M059J (cell line): ENCODE measurements at regions not wholly inside any gene's neighbourhood (a gene's known extent, or its start where the extent isn't known, plus 50 kb on each side); places are given as distances from the start of the nearest gene placed in this dataset.
"Not testable (repeated sequence)": the region's sequence is repeated elsewhere in the genome, so short reads cannot be mapped to it uniquely, and the experiment has no call there.

Experiments used
- DNase-seq: peaks from one replicate; pipeline ENCODE4 v3.0.0-alpha.2; 2012; ENCODE audit warnings: low read depth

DNA sequence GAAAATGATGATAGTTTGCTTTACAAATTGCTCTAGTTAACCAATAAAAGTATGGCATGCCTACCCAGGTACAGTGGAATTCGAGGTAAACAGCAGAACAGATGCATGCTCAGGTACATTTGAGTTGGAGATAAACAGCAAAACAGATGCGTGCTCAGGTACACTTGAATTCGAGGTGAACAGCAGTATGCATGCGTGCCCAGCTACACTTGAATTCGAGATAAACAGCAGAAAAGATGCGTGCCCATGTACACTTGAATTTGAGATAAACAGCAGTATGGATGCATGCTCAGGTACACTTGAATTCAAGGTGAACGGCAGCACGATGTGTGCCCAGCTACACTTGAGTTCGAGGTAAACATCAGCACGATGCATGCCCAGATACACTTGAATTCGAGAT lies 155.2 kb upstream of the TPTE start:
- DNase-seq = not testable (repeated sequence)

DNA sequence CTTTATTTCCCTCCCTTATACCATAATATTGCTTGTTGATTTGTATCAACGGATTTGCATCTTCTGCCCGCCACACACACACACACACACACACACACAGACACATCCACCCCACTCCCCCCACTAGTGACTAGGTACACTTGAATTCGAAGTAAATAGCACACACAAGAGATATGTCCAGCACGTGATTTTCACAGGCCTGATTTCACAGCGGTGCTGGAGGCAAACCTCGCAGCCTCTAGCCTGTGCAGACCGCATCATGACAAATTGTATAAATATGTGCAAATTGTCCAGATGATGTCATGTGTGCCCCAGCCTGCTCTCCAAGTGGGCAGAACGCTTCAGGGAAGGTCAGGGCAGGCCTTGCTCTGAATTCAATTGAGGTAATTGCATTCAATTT lies 153.8 kb upstream of the TPTE start:
- not testable (repeated sequence) for DNase-seq

DNA sequence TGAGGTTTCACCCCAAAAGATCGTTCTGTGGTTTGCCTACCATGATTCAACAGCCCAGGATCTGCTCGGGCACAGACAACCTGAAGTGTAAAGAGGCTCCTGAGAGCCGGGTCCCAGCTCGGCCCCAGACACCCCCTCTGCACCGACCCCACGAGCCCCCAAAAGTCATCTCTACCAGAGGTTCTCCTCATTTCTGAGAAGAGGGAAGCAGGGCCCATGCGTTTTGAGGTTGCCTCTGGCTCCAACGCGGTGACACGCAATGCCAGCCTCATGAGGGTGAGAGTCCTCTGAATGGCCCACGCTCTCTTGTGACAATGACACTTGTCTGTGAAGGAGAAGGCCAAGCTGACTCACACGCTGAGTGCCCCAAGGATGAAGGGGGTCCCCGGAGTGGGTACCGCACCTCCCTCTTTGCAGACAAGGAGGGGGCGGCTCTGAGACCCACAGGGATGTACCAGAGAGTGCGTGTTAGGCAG lies 153.0 kb upstream of the TPTE start:
- DNase-seq = not testable (repeated sequence)

DNA sequence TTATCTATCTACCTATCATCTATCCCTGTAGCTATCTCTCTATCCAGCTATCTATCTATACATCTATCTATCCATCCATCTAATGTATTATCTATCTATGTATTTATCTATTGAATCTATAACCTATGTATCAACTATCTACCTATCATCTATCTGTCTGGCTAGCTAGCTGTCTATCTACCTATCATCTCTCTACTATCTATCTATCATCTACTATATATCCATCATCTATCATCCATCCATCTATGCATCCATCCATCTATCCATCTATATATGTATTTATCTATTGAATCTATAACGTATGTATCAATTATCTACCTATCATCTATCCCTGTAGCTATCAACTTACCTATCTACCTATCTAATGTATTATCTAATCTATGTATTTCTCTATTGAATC lies 152.1 kb upstream of the TPTE start:
- DNase-seq = not testable (repeated sequence)

DNA sequence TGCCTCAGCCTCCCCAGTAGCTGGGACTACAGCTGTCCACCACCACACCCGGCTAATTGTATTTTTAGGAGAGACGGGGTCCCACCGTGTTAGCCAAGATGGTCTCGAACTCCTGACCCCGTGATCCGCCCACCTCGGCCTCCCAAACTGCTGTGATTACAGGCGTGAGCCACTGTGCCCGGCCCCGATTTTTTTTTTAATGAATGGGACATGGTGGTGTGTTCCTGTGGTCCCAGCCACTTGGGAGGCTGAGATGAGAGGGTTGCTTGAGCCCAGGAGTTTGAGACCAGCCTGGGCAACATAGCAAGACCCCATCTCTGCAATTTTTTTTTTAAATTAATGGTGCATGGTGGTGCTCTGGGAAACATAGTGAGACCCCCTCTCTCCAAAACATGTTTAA lies 143.6 kb upstream of the TPTE start:
- DNase-seq = not testable (repeated sequence)

DNA sequence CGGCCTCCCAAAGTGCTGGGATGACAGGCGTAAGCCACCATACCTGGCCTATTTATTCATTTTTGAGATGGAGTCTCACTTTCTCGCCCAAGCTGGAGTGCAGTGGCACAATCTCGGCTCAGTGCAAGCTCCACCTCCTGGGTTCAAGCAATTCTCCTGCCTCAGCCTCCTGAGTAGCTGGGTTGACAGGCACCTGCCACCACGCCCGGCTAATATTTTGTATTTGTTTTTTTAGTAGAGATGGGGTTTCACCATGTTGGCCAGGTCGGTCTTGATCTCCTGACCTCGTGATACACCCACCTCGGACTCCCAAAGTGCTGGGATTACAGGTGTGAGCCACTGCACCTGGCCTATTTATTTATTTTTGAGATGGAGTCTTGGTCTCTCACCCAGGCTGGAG lies 141.6 kb upstream of the TPTE start:
- not testable (repeated sequence) for DNase-seq

DNA sequence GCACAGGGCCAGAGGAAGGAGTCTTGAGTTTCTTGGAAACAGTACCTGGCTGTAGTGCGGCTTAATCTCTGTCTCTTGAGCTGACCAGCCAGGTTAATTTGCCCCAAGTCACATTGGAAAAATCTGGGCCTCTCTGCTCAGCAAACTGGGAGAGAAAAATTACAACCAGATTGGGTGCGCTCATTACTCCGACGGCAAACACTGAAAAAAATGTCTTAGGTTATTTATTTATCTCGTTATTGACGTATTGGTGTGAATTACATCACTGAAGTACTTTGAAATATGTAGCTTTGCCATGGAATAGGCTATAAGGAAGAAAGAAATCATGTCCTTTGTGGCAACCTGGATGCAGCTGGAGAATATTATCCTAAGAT lies 139.7 kb upstream of the TPTE start:
- not testable (repeated sequence) for DNase-seq

DNA sequence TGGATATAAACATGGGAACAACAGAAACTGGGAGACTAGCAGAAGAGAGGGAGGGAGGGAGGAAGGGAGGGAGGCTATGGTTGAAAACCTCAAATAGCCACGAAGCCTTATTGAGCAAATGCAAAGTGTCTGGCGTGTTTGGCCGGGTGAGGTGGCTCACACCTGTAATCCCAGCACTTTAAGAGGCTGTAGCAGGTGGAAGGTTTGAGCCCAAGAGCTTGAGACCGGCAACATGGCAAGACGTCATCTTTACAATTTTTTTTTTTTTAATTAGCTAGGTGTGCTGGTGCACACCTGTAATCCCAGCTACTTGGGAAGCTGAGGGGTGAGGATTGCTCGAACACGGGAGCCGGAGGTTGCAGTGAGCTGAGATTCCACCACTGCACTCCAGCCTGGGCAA lies 139.2 kb upstream of the TPTE start:
- DNase-seq = not testable (repeated sequence)

DNA sequence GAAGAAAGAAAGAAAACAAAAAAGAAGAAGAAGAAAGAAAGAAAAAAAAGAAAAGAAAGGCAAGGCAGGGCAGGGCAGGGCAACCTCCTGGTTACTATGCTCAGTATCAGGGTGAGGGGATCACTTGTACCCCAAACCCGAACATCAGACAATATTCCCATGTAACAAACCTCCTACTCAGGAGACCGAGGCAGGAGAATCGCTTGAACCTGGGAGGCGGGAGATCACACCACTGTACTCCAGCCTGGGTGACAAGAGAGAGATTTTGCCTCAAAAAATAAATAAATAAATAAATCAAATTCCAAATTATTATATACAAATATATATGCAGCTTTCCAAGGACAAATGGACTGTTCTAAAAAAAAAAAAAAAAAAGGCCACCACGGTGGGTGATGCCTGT lies 138.8 kb upstream of the TPTE start:
- not testable (repeated sequence) for DNase-seq

DNA sequence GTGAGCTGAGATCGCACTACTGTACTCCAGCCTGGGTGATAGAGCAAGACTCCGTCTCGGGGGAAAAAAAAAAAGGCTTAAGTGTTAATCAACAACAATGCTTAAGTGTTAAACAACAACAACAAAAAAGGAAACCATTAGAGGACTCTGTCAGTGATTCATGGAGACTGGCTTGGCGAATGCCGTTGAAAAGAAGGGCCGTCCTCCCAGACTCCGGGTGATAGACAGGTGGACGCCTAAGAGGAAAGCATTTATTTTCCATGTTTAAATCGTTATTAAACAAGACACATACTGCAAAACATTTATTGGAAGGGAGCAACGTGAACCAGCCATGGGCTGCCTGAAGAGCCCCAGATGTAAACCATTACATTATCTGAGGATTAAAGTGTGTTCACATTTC lies 137.8 kb upstream of the TPTE start:
- DNase-seq = not testable (repeated sequence)

DNA sequence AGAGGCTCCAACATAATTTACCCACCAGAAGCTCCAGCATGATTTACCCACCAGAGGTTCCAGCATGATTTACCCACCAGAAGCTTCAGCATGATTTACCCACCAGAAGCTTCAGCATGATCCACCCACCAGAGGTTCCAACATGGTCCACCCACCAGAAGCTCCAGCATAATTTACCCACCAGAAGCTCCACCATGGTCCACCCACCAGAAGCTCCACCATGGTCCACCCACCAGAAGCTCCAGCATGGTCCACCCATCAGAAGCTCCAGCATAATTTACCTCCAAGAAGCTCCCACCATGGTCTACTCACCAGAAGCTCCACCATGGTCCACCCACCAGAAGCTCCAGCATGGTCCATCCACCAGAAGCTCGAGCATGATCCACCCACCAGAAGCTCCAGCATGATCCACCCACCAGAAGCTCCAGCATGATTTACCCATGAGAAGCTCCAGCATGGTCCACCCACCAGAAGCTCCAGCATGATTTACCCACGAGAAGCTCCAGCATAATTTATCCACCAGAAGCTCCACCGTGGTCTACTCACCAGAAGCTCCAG lies 137.0 kb upstream of the TPTE start:
- DNase-seq = not testable (repeated sequence)

DNA sequence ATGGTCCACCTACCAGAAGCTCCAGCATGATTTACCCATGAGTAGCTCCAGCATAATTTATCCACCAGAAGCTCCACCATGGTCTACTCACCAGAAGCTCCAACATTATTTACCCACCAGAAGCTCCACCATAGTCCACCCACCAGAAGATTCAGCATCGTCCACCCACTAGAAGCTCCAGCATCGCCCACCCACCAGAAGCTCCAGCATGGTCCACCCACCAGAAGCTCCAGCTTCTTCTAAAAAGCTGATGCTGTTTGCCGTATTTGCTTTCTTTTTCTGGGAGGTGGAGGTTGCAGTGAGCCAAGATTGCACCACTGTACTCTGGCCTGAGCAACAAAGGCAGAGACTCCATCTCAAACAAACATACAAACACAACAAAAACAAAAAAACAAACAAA lies 136.2 kb upstream of the TPTE start:
- not testable (repeated sequence) for DNase-seq

DNA sequence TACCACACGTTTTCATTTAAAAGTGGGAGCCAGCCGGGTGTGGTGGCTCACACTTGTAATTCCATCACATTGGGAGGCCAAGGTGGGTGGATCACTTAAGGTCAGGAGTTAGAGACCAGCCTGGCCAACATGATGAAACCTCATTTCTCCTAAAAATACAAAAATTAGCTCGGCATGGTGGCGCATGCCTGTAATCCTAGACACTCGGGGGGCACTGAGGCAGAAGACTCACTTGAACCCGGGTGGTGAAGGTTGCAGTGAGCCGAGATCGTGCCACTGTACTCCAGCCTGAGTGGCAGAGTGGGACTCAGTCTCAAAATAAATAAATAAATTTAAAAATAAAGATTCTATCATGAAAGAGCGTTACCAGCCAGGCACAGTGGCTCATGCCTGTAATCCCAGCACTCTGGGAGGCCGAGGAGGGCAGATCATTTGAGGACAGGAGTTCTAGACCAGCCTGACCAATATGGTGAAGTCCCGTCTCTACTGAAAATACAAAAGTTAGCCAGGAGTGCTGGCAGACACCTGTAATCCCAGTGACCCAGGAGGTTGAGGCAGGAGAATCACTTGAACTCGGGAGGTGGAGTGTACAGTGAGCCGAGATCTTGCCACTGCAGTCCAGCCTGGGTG lies 135.4 kb upstream of the TPTE start:
- DNase-seq = not testable (repeated sequence)

DNA sequence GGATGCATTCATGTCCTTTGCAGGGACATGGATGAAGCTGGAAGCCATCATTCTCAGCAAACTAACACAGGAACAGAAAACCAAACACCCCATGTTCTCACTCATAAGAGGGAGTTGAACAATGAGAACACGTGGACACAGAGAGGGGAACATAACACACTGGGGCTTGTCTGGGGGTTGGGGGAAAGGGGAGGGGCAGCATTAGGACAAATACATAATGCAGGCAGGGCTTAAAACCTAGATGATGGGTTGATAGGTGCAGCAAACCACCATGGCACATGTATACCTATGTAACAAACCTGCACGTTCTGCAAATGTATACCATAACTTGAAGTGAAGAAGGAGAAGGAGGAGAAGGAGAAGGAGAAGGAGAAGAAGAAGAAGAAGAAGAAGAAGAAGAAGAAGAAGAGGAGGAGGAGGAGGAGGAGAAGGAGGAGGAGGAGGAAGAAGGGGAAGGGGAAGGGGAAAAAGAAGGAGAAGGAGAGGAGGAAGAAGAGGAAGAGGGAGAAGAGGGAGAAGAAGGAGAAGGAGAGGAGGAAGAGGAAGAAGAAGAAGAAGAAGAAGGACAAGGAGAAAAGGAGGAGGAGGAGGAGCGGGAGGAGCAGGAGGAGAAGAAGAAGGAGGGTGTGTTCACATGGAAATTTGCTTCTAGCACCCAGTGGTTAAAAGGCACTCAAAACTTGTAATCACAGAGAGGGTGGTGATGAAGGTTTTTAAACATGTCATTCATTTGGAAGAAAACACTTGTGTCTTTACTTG lies 133.5 kb upstream of the TPTE start:
- DNase-seq = not testable (repeated sequence)

DNA sequence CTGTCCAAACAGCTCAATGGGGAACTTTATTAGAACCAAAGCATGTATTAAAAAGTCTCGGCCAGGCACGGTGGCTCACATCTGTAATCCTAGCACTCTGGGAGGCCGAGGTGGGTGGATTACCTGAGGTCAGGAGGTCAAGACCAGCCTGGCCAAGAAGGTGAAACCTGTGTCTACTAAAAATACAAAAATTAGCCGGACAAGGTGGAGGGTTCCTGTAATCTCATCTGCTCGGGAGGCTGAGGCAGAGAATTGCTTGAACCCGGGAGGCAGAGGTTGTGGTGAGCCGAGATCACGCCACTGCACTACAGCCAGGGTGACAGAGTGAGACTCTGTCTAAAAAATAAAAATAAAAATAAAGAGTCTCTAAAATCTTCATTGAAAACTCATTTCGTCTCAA lies 132.8 kb upstream of the TPTE start:
- not testable (repeated sequence) for DNase-seq

DNA sequence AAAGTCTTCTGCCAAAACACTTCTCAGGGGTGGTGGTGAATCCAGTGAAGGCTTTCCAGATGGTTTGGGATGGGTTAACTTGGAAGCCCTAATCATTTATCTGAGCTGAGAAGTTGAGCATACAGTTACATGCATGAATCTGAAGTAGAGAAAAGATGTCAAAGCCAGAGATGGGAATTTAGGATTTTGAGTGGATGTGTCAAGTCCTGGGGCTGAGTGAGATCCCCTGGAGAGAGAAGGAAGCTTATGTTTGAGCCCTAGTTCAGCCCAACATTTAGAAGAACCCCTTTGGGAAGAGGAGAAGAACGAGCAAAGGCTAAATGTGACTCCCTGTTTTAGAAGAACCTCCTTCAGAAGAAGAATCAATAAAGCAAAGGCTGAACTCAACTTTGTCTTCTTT lies 129.1 kb upstream of the TPTE start:
- not testable (repeated sequence) for DNase-seq

DNA sequence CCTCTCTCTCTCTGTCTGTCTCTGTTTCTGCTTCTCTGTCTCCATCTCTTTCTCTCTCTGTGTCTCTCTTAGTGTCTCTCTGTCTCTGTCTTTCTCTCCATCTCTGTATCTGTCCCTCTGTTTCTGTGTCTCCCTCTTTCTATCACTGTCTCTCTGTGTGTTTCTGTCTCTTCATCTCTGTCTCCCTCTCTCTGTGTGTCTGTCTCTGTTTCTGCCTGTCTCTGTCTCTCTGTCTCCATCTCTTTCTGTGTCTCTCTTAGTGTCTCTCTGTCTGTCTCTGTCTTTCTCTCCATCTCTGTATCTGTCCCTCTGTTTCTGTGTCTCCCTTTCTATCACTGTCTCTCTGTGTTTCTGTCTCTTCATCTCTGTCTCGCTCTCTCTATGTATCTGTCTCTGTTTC lies 125.4 kb upstream of the TPTE start:
- DNase-seq = not testable (repeated sequence)

DNA sequence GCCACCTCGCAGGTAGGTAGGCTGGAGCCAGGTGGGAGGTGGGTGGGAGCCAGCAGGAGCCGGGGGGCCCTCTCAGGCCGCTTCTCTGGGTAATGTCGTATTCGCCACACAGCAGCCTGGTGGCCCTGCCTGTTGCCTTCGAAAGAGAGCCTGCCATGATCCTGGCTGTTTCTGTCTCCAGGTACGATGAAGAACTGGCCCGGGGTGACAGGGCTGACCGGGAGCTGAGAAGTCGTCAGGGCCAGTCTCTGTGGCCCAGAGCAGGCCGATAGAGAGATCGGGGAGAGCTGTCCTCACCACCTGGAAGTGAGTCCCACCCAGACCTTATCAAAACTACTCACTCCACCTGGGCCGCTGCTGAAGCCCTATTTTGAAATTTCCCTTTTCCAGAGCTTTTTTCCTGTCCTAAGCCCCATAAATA lies 123.9 kb upstream of the TPTE start:
- not testable (repeated sequence) for DNase-seq

DNA sequence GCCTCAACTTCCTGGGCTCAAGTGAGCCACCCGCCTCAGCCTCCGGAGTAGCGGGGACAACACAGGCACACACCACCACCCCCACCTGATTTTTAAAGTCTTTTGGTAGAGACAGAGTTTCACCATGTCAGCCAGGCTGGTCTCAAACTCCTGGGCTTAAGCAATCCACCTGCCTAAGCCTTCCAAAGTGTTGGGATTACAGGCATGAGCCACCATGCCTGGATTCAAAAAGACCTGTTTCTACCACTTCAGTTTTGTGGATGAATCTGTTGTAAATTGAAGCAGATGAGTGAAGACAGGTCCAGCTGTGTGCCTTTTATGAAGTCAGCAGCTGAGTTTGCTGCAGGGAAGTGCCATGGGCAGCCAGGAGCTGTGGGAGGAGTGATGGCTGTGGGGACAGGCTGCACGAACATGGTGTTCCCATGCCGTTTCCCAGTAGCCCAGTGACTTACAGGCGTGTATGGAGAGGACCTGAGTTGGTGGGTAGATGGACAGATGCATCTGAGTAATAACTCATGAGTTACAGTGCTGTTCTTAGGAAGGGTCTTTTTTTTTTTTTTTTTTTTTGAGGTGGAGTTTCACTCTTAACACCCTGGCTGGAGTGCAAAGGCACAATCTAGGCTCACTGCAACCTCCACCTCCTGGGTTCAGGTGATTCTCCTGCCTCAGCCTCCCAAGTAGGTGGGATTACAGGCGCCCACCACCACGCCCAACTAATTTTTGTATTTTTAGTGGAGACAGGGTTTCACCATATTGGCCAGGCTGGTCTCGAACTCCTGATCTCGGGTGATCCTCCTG lies 122.5 kb upstream of the TPTE start:
- not testable (repeated sequence) for DNase-seq

DNA sequence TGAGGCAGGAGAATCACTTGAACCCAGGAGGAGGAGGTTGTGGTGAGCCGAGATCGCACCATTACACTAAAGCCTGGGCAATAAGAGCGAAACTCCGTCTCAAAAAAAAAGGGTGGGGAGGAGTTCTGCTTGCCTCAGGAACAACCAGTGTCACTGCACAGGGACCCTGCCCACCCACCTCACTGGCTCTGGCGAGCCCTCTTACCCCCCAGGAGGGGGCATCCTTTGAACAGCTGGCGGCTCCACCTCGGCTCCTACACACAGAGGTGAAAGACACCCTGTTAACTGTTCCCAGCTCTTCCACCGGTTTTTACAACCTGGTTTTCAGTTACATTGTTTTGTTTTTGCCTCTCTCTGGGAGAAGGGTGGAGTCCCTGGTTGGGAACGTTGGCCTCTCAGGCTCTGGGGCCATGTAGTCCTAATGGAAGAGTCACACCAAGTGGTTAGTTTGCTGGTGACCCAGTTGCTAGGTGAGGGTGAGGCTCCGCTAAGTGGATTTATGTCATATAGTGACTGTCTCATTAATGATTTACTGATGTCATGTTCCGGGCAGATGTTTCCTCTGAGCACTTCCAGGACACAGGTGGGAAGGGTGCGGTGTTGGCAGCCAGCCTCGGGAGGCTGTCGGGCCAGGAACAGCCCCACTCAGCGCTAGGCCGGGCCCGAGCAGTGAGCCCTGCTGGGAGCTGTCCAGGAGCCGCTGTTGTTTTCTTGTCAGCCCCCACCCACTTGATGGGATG lies 120.6 kb upstream of the TPTE start:
- DNase-seq = not testable (repeated sequence)

DNA sequence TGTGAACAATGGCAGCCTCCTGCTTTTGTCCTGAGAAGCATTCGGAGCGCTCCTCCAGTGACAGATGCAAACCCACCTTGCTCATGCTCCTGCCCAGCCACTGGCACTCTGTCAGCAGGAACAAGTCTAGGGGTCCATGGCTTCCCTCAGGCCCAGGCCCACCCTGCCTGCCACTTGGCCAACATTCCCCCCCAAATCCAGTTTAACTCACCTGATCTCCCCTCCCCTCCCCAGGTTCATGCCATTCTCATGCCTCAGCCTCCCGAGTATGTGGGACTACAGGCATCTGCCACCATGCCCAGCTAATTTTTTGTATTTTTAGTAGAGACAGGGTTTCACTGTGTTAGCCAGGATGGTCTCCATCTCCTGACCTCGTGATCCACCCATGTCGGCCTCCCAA lies 118.9 kb upstream of the TPTE start:
- DNase-seq = not testable (repeated sequence)
